PFSK-1 (cell line): ENCODE measurements at regions not wholly inside any gene's neighbourhood (a gene's known extent, or its start where the extent isn't known, plus 50 kb on each side); places are given as distances from the start of the nearest gene placed in this dataset.

Source experiments
- POLR2AphosphoS5 ChIP-seq: IDR thresholded peaks from 2 replicates; pipeline ENCODE4 v1.6.1; 2012; ENCODE audit warnings: low read depth, mild to moderate bottlenecking, control low read depth, low read length, moderate library complexity
- SIN3A ChIP-seq: IDR thresholded peaks from 2 replicates; pipeline ENCODE4 v1.6.1; 2012; ENCODE audit warnings: mild to moderate bottlenecking, low read length, moderate library complexity, borderline replicate concordance; ENCODE audit not compliant: insufficient read depth

DNA sequence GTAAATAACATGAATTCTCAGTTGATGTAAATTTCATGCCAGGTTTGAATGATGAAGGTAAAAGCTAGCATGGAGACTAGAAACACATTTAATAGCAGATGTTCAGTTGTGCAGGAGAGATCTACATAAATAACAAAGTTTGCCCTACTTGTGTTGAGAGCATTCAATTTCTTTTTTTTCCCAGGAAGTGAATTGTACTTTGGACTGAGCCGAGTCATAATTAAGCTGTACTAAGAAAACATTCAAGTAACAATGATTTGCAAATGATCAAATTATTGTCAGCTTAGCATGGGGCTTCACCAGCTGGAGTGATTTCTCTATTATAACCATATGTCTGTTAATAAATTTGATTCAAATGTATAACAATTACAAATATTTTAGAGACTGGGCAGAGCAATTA, 893.5 kb upstream of the MAP3K7 start:
- TF ChIP-seq SIN3A: no peak
- TF ChIP-seq POLR2AphosphoS5: no peak
